Duodenal mucosa (tissue), 2 donors: ENCODE measurements at regions not wholly inside any gene's neighbourhood (a gene's known extent, or its start where the extent isn't known, plus 50 kb on each side); places are given as distances from the start of the nearest gene placed in this dataset.

Source experiments
- H3K27ac ChIP-seq: one replicate; pipeline ENCODE4 v1.7.0; 2013; ENCODE audit warnings: low read depth, low read length
- H3K27me3 ChIP-seq, 2 donors: one replicate each; pipeline ENCODE4 v1.7.0; 2013; ENCODE audit warnings: low read length in 2 of 2, control low read depth in 1 of 2; ENCODE audit not compliant: insufficient read depth in 2 of 2, control insufficient read depth in 1 of 2
- H3K36me3 ChIP-seq, 2 donors: one replicate each; pipeline ENCODE4 v1.7.0; 2013; ENCODE audit warnings: low read length in 2 of 2, control low read depth in 1 of 2; ENCODE audit not compliant: insufficient read depth in 2 of 2, control insufficient read depth in 1 of 2
- H3K4me1 ChIP-seq, 2 donors: one replicate each; pipeline ENCODE4 v1.7.0; 2013; ENCODE audit warnings: low read length in 2 of 2, control low read depth in 1 of 2; ENCODE audit not compliant: insufficient read depth in 2 of 2, control insufficient read depth in 1 of 2
- H3K4me3 ChIP-seq, 2 donors: one replicate each; pipeline ENCODE4 v1.7.0; 2013; ENCODE audit warnings: low read length in 2 of 2, low read depth in 1 of 2
- H3K9ac ChIP-seq, 2 donors: one replicate each; pipeline ENCODE4 v1.7.0; 2013; ENCODE audit warnings: low read length in 2 of 2, low read depth in 1 of 2
- H3K9me3 ChIP-seq, 2 donors: one replicate each; pipeline ENCODE4 v1.7.0; 2013; ENCODE audit warnings: low read length in 2 of 2, control low read depth in 1 of 2; ENCODE audit not compliant: control insufficient read depth in 1 of 2

DNA sequence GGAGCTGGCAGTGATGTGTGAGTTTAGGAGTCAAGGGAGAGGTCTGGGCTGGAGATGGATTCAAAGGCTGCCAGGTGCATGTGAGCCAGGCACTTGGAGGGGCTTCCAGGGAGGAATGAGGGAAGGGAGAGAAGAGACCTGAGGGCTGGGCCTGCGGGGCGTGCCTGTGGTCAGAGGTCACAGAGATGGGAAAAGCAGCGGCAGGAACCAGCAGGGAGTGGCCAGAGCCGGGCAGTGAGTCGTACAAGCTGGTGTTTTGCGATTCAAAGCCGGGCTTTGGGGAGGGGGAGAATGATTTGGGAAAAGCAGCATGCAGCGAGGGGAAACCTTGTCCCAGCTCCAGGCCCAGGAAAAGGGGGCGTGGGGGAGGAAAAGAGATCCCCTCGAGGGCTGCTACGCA is 96.9 kb upstream of the RTL6 start:
- no peaks in the 10 kb centered on the region for H3K9me3 ChIP-seq
- H3K27ac ChIP-seq = no peak overlapping the region
- H3K4me3 ChIP-seq = no peak overlapping the region
- H3K9ac ChIP-seq = no peak overlapping the region
- H3K36me3 ChIP-seq = no peaks in the 10 kb centered on the region
- no peaks in the 10 kb centered on the region for H3K4me1 ChIP-seq
- H3K27me3 ChIP-seq = peaks cover 13 to 14% of the 10 kb centered on the region in 2 donors

DNA sequence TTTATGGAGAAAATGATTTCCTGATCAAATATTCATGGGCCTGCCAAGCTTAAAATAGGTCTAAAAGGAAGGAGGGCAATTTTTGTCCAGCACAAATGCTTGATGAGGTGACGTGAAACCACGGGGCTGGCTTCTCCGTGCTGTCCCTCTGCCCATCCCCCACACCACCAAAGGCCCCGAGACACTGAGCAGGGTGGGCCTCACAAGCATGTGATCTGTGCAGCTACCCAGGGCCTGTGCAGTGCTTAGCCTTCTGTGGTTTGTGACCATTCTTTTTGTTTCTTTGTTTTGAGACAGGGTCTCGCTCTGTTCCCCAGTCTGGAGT is 94.8 kb upstream of the RTL6 start:
- H3K9ac ChIP-seq = no peak overlapping the region
- peaks cover 13 to 14% of the 10 kb centered on the region in 2 donors for H3K27me3 ChIP-seq
- H3K9me3 ChIP-seq = peaks cover 0 to 3% of the 10 kb centered on the region in 2 donors
- no peak overlapping the region for H3K27ac ChIP-seq
- no peaks in the 10 kb centered on the region for H3K4me1 ChIP-seq
- H3K36me3 ChIP-seq = no peaks in the 10 kb centered on the region
- no peak overlapping the region for H3K4me3 ChIP-seq

DNA sequence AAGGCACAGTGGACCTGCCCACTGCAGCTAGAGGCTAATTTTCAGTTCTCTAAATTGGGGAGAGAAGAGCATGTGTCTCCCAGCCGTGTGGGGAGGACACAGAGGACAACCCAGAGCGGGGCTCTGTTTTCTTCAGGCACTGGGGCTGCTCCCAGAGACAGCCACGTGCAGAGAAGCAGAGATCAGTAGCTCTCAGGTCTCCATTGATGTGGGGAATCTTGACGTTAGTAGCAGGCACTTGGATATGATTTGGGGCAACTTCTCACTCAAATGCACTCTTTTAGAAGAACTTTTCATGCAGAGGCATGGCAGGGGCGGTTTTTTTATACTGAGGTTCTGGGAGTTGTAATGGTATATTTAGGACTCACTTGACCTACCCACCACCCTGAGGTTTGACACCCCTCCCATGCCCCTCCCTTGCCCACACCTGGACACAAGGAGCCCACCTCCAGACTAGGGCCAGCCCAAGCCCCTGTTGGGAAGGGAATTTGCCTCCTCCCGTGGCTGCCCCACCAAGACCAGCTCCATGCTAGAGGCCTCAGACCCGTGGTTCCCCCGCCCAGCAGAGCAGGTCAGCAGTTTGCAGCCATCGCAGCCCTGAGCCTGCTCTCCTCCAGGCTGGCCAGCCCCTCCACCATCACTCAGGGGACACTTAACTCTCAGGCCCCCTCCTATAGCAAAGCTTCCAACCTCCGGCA is 94.2 kb upstream of the RTL6 start:
- H3K4me3 ChIP-seq = no peak overlapping the region
- peaks cover 0 to 3% of the 10 kb centered on the region in 2 donors for H3K9me3 ChIP-seq
- no peaks in the 10 kb centered on the region for H3K4me1 ChIP-seq
- H3K36me3 ChIP-seq = no peaks in the 10 kb centered on the region
- H3K27me3 ChIP-seq = peaks cover 14 to 17% of the 10 kb centered on the region in 2 donors
- H3K9ac ChIP-seq = no peak overlapping the region
- H3K27ac ChIP-seq = no peak overlapping the region

DNA sequence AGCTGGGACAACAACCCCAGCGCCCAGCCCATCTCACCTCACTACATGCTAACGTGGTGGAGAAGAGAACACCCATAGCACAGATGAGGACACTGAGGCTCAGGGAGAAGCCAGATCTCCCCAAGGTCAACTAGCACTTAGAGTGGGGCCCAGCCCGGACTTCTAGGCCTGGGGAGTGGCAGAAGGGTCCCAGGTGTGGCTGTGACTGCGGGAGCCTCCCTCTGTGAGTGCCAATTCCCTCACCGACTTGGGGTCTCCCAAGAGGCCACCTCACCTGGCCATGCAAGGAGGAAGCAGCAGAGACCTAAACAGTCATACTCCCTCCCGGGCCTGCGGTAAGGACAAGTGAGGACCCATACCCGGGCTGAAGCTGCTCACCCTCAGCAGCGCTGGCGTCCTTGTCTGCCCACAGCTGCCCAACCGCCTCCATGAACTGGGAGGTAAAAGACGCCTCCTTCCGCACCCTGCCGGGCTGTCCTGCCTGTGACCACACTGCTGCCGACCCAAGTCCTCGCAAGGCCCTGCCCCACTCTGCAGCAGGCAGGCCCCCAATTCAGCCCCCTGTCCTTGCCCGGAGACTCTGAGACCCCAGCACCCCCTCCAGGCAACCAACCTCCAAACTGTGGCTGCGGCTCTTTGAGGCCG is 93.2 kb upstream of the RTL6 start:
- no peak overlapping the region for H3K4me3 ChIP-seq
- no peak overlapping the region for H3K9ac ChIP-seq
- H3K27ac ChIP-seq = no peak overlapping the region
- H3K27me3 ChIP-seq = peaks cover 17% of the 10 kb centered on the region in 2 donors
- H3K36me3 ChIP-seq = no peaks in the 10 kb centered on the region
- no peaks in the 10 kb centered on the region for H3K4me1 ChIP-seq
- H3K9me3 ChIP-seq = peaks cover 0 to 3% of the 10 kb centered on the region in 2 donors

DNA sequence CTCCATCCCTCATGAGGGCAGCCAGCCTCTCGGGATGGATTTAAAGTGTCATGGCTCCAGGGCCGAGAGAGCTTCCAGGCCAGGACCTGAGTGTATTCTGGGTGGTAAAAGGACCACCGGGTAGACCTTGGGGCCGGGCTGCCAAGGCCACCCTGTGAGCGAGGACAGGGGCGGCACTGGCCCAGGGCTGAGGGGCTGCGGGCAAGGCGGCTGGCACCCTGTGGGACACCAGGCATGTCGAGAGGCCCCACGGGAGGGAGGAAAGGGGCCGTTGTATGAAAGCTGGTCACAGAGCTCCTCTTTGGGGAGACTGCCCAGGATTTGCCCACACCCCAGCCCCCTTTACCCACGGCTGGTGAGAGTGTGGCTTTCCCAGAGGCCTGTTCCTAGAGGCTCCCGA is 92.3 kb upstream of the RTL6 start:
- Histone ChIP-seq H3K27me3 (peaks cover 17 to 19% of the 10 kb centered on the region in 2 donors), H3K4me3 (no peak overlapping the region), H3K4me1 (no peaks in the 10 kb centered on the region), H3K36me3 (no peaks in the 10 kb centered on the region), H3K9me3 (peaks cover 0 to 3% of the 10 kb centered on the region in 2 donors), H3K9ac (no peak overlapping the region), H3K27ac (no peak overlapping the region)

DNA sequence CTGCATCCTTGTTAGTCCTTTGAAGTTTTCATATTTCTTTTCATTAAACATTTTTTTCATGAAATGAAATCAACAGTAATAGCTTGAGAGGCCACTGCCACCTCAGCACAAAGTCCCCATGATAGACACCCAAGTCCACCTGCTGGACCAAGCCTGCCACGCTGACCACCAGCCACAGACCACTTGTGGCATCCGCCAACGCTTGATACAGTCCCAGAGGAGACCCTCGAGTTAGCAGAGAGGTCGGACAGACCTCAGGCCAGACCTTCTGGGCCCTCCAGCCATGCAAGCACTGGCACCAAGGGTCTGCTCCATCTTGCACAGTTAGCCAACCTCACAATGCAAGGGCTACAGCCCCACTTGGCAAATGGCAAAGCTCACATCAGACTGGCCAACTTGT is 91.8 kb upstream of the RTL6 start:
- no peaks in the 10 kb centered on the region for H3K4me1 ChIP-seq
- peaks cover 0 to 3% of the 10 kb centered on the region in 2 donors for H3K9me3 ChIP-seq
- no peak overlapping the region for H3K27ac ChIP-seq
- peaks cover 13 to 19% of the 10 kb centered on the region in 2 donors for H3K27me3 ChIP-seq
- H3K9ac ChIP-seq = no peak overlapping the region
- H3K4me3 ChIP-seq = no peak overlapping the region
- no peaks in the 10 kb centered on the region for H3K36me3 ChIP-seq

DNA sequence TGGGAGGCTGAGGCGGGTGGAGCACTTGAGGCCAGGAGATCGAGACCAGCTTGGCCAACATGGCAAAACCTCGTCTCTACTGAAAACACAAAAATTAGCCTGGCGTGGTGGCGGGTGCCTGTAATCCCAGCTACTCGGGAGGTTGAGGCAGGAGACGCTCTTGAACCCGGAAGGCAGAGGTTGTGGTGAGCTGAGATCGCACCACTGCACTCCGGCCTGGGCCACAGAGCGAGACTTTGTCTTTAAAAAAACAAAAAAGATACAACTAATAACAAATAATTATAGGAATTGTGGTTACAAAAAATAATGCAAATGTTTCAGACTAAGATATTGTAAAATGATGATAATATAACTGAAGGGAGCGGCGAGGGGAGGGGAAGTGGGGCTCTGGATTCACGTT is 90.3 kb upstream of the RTL6 start:
- peaks cover 12 to 19% of the 10 kb centered on the region in 2 donors for H3K27me3 ChIP-seq

DNA sequence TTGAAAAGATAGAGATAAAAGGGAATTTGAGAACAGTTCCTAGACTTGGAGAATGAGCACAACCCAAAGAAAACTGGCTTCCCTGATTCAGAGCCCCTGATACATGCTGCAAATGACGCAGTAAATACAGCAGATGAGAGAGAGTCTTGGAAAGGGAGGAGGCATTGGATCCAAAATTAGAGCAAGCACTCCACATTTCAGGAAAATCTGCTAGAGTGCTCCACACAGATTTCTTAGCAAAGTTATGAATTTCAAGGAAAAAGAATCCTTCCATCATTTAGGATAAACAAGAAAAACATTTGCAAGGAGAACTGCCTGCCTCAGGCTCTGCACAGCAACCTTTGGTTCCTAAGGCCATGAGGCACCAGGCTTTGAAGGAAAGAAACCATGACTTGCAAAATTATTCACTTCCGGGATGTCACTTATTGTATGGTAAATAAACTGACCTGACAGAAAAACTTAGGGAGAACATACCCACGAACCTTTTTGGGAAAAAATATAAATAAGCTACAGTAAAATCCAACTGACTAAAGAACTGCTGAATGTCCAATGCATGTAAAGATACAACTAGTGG is 89.8 kb upstream of the RTL6 start:
- Histone ChIP-seq H3K4me1 (no peaks in the 10 kb centered on the region), H3K9me3 (peaks cover 0 to 3% of the 10 kb centered on the region in 2 donors), H3K27ac (no peak overlapping the region), H3K27me3 (peaks cover 12 to 19% of the 10 kb centered on the region in 2 donors), H3K9ac (no peak overlapping the region), H3K36me3 (no peaks in the 10 kb centered on the region), H3K4me3 (no peak overlapping the region)

More for the DNA sequence above, 90.3 kb upstream of the RTL6 start:
- H3K27ac ChIP-seq = no peak overlapping the region
- no peak overlapping the region for H3K9ac ChIP-seq
- H3K4me3 ChIP-seq = no peak overlapping the region
- H3K4me1 ChIP-seq = no peaks in the 10 kb centered on the region
- peaks cover 0 to 3% of the 10 kb centered on the region in 2 donors for H3K9me3 ChIP-seq
- H3K36me3 ChIP-seq = no peaks in the 10 kb centered on the region

DNA sequence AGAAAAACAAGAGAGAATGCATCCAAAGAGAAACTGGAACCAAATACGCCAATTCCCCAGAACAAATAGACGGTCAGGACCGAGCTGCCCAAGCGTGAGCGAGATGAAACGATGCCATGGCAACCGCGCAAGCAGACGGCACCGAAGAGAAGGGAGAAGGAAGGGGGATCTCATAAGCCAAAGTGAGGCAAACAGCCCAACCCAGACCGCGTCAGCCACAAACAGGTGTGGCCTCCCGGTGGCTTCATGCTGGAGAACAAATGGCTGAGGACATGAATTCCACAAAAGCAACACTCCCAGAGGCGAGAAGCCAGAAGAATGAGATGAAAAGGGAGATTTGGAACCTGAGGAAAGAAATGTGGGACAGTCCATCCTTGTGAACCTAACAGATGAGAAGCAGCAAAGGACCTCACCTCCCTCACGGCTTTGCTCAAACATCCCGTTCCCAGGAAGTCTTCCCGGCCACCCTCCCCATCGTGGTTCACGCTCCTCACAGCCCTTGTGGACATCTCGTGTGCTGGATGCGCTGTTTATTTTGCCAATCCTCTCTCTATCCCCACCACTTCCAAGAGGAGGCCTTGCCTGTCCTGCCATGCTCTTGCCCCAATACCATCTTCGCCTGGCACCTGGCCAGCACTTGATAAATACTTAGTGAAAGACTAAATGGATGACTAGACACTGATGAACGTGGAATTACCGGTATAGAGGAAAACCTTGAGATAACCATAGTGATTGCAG is 89.1 kb upstream of the RTL6 start:
- H3K9ac ChIP-seq = no peak overlapping the region
- peaks cover 0 to 3% of the 10 kb centered on the region in 2 donors for H3K9me3 ChIP-seq
- H3K27me3 ChIP-seq = peaks cover 12 to 19% of the 10 kb centered on the region in 2 donors
- no peaks in the 10 kb centered on the region for H3K4me1 ChIP-seq
- no peak overlapping the region for H3K27ac ChIP-seq
- H3K4me3 ChIP-seq = peak overlapping the region in 1 of 2 donors; percentile 23
- H3K36me3 ChIP-seq = no peaks in the 10 kb centered on the region
